ENCODE measurements at regions not wholly inside any gene's neighbourhood (a gene's known extent, or its start where the extent isn't known, plus 50 kb on each side); places are given as distances from the start of the nearest gene placed in this dataset.
"Not testable (repeated sequence)": the region's sequence is repeated elsewhere in the genome, so short reads cannot be mapped to it uniquely, and the experiment has no call there.

DNA sequence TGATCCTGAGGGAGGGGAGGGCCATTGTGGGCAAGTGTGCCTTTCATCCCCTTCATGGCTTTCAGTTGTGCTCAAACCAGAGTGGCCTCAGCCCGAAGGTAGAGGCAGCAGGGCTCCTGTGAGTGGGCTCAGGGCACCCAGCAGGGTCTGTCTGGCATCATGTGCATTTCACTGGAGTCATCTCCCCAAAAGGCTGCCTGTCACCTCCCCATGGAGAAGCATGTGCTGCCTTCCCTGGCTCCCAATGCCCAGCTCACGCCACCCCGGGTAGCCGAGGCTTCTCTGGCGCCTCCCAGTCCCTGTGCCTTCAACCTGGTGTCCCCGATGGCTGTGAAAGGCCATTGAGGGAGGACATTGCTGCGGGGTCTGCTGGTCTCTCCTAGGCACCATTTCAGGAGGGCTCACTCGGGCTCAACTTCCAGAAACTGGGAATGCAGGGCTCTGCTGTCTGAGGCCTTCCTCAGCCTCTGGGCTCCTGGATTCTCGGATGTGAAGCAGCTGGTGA is 213.9 kb downstream of the BANP start:
- not testable (repeated sequence) for DNase-seq

DNA sequence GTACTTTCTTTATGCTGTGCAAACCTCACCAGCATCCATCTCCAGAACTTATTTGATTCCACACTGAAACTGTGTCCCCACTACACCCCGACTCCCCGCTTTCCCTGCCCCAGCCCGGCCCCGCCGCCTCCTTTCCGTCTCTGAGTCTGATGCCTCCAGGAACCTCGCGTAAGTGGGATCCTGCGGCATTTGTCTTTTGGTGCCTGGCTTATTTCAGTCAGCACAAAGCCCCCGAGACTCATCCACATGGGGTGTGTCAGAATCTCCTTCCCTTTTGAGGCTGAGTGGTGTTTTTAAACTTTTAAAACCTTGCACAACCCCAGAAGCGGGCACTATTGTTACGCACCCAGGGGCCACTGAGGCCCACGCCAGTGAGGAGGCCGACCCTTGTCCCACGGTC is 214.4 kb downstream of the BANP start:
- DNase-seq: not testable (repeated sequence)

DNA sequence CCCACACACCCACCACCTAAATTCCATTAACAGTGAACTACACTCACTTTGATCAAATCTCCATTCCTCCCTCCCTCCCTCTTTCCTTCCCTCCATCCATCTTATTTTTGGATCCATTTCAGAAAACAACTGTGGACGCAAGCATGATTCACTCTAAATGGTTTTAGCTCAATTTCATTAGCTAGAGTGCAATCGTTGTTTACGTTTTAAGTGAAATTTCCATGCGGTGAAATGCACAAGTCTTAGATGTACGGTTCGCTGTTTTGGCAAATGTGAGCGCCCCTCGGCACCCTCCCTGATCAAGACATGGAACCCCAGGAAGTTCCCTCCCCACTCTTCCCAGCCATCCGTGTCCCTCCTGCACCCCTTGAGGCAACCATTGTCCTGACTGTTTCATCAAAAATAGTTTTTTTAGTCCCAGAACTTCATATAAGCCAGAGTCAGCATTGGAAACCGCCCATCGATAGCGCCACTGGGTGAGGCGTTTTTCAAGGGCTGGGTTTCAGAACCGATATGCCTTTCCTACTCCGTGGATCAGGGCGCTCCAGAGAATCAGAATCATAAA is 215.1 kb downstream of the BANP start:
- DNase-seq: not testable (repeated sequence)

DNA sequence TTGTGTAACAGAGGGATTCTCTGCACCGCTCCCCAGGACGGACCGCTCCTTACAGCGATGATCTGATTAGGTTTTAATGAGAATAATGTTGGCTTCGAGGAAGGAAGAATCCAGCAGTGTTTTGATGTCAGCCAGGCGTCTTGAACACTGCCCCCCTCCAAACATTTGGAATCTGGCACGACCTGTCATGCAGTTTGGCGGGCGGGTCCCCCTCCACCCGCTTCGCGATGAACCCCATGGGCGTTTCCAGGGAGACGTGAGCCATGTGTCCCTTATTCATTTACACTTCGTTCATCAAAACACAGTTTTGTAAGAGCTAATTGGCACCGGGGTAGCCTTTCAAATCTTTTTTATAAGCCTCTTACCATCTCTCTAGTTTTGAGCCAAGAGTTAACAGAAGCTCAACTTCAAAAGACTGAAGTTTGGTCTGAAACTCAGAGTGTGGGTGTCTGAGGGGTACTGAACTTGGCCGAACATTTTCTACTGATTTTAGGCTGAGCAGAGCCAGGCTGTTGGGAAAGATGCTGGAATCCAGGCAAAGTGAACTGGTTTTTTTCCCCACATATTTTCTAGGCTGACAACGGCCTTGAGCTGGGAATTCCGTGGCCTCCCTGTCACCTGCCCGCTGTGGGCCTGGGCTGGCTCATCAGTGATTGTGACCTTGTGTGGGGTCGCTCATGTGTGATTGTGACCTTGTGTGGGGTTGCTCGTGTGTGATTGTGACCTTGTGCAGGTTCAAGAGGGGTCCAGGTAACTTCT is 214.8 kb upstream of the ZNF469 start:
- not testable (repeated sequence) for DNase-seq

DNA sequence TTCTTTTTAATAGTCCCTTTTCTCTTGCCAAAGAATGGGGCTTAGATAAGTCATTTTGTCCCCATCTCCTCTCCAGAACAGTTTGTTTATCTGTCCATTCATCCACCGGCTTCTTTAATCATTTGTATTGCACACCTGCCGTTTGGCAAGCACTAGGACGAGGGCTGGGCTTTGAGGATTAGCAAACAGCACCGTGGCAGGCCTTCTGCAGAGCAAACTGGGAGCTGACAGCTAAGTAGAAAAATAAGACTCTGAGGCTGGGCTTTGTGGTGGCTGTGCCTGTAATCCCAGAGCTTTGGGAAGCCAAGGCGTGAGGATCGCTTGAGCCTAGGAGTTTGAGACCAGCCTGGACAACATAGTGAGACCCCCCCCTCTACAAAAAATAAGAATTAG is 214.2 kb upstream of the ZNF469 start:
- DNase-seq: not testable (repeated sequence)

DNA sequence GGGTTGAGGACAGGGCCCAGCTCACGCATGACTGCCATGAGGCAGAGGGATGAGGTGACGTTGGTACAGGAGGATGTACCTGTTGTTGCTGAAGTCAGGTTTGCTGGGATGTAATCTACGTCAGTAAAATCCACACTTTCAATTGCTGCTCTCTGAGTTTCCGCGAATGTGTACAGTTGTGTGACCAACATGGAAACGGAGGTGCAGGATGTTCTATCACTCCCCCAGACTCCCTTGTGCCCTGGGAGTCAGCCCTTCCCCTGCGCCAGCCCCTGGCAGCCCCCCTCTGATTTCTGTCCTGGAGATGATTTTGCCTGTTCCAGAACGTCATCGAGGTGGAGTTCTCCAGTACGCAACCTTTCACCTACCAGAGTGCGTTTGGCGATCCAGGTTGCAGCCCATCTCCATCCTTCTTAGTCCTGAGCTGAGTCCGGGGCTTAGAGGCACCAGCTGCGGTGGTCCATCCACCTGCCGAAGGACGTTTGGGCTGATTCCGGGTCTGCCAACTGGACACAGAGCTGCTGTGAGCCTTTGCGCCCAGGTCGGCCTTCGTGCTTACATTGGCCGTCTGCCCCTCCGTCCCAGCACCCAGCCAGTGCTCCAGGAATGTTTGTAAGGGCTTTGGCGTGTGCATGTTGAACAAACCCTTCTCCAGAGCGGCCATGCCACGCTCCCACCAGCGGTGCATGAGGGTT is 213.5 kb upstream of the ZNF469 start:
- DNase-seq: not testable (repeated sequence)

DNA sequence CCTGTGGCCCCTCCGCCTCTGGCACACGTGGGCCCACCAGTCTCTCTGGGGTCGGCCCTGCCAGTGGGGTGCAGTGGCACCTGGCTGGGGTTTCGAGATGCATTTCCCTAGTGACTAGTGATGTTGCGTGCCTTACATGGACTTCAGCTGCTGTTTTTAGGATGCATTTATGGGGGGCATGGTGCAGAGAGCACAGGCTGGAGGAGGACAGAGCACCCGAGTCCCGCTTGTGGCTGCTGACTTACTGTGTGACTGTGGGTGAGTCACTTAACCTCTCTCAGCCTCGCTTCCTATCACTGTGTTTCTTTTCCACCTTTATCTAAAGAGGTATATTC is 213.0 kb upstream of the ZNF469 start:
- DNase-seq: not testable (repeated sequence)

DNA sequence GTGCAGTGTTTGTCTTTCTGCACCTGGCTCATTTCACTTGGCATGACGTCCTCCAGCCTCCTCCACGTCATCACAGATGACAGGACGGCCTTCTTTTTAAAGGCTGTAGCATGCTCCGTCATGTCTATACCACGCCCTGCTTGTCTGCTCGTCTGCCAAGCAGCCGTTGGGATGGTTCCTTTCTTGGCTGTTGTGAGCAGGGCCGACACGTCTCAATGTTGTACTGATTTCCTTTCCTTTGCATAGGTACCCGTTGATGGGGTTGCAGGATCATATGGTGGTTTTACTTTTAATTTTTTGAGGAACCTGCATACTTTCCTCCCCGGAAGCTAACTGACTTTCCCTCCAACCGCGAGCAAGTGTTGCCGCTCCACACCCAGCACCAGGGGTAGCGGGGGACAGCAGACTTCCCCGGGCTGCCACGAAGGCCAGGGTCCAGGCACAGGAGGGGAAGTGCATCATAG is 212.2 kb upstream of the ZNF469 start:
- no peak for DNase-seq

DNA sequence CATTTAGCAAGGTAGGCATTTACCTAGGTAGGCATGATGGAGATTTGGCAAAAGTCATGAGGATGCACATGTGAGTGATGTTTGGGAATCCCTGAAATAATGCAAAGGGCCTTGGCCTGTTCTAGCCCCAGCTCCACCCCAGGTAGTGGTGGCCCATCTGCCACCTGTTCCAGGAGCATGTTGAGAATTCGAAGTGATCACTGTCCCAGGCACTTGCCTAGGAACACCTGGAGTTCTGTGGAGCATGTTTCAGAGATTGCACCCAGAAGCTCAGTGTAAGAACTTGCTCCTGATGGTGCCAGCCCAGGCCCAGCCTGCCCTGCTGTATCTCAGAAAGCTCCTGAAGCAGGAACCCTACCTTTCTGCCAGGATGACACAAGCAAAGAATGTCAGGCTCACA is 211.6 kb upstream of the ZNF469 start:
- DNase-seq: not testable (repeated sequence)

DNA sequence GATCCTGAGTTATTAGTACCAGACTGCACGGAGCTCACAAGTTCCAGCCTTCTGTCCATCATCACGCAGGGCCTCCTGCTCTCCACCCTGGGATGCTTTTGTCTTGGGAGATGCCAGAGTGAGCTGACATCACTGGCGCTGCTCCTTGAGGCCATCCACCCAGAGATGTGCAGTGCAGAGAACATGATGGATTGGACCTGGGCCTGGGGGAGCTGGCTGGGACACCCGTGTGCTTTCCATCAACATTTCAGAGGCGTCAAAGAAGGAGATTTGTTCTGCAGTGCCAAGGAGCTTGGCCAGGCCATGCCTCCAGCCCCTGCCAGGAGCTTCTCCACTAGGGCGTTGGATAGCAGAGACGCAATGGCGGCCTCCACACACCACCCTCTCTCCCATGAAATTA is 206.6 kb upstream of the ZNF469 start:
- not testable (repeated sequence) for DNase-seq

DNA sequence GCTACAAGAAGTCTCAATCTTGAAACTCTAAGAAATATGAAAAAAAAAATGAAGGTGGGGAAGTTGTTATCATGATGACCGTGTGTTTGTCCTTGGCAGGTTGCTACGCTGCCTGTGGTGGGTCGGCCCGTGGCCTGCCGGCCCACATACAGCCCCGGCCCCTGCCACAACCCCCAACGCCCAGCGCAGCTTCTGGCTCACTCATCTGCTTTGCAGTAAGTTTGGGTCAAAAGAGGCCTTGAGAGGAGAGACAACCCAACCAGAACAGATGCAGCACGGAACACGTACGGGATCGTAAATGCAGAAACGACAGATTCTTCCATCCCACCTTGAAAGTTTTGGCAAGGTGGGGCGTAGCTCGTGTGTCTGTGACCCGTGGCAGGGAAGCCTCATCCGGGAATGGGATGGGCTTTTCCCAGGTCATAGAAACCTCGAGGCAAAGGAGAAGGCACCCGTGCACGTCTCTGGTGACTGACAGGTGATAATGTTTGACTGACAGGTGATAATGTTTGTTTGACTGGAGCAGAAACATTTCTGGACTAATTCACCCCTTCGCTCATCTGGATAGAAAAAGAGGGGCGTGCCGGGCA is 206.1 kb upstream of the ZNF469 start:
- DNase-seq: not testable (repeated sequence)

DNA sequence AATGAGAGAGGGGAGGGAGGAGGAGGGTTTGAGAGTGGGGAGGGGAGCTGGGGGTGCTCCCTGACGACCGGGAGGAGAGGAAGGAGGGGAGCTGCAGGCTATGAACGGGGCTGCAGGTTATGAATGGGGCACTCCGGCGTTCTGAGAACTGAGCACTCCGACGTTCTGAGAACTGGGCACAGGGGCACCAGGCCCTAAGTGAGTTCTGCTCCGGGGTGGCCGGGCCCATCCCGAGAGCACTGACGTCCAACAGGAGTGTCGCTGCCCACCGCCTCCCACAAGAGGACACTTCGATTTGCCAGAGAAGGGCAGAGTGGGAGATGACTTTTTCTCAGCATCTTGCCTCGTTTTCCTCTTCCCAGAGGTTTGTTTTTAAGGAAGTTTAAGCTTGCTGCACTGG is 204.5 kb upstream of the ZNF469 start:
- not testable (repeated sequence) for DNase-seq

DNA sequence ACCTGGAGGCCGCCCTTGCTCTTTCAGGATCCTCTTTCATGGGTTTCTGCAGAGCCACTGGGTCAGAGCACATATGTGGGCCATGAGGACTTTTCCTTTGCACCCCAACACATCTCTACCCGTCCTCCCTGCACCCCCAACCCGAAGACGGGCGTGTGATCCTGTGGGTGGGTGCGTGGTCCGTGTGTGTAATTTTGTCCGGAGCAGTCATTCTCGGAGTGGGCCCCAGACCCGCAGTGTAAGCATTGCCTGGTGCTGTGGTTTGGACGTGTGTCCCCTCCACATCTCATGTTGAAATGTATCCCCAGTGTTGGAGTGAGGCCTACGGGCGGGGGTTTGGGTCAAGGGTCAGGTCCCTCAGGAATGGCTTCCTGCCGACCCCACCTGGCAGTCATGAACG is 203.9 kb upstream of the ZNF469 start:
- DNase-seq: not testable (repeated sequence)

DNA sequence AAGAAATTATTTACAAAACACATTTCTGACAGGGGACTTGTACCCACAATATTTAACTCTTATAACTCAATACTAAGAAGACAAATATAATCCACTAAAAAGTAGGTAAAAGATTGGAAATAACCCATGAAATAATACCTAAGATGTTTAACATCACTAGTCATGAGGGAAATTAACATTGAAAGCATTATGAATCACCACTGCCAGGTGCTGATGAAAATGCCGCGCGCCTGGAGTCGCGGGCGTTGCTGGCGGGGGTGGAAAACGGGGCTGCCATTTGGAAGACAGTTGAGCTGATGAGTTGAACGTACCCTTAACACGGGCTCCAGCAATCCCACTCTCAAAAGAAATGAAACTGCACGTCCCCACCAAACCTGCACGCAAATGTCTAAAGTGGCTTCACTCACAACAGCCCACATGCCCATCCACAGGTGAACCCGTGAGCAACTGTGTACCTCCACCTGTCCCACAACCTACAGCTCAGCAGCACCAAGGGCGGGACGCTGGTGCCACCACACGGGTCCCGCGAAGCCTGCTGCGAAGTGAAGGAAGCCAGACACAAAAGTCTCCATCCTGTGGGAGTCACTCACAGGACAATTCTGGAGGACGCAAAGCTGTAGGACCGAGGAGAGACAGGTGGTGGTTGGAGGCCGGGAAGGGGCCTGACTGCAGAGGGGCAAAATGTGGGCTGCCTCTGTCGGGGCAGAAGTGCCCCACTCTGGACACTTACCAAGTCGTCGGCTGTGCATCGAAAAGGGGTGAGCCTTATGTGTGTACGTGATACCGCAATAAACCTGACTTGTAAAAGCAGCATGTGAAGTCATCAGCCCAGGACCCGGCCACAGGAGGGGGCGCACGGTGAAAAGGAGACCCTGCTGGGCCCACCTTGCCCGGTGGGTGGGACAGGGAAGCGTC is 199.5 kb upstream of the ZNF469 start:
- DNase-seq: not testable (repeated sequence)

DNA sequence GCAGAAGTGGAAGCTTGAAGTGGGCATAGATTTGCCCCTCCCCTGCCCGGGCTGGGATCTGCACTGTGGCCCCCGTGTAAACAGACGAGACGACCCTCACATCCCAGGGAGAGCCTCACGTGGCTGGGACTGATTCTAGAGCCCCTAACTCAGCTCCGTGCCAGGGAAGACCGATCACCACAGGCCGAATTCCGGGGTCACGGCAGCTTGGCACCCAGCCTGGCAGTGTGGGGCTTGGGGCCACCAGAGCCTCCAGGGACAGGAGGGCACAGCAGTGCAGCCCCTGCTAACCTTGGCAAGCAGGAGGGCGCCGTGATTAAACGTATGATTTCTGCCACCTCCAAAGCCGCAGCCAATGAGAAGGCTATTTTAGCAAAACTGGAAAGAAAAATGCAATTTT is 198.7 kb upstream of the ZNF469 start:
- not testable (repeated sequence) for DNase-seq

DNA sequence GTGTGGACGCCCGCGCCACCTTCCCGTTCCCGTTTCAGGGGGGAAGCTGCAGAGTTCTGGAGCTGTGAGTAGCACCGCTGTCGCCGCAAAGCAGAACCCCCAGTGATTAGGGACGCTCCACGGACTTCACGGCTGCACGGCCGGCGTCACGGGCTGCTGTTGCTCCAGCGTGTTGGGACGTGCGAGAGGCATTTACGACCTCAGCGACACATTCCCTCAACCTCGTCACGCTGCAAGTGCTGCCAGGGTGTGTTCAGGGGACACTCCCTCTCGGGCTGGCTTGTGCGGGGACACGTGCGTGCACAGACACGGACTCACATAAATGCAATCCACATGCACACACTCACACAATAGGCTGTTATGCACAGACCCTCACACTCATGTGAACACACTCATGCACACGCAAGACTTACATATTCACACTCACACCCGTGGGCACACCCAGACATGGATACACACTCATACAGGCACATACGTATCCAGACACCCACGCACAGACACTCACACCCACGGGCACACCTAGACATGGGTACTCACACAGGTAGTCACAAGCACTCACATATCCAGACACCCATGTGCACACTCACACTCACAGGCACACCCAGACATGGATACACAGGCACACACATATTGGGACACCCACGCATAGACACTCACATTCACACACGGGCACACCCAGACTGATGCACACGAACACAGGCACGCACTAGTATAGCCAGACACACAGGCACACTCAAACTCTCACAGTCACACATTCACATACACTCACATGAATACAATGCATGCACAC is 198.0 kb upstream of the ZNF469 start:
- not testable (repeated sequence) for DNase-seq

DNA sequence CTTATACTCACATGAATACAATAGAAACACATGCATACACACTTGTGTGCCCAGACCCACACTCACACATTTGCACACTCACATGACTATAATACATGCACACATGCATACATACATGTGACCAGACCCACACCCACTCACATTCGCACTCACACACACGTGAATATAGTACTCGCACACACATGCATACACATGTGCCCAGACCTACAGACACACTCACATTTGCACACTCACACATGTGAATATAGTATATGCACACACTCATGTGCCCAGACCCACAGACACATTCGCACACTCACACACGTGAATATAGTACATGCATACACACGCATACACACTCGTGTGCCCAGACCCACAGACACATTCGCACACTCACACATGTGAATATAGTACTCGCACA is 197.4 kb upstream of the ZNF469 start:
- not testable (repeated sequence) for DNase-seq

DNA sequence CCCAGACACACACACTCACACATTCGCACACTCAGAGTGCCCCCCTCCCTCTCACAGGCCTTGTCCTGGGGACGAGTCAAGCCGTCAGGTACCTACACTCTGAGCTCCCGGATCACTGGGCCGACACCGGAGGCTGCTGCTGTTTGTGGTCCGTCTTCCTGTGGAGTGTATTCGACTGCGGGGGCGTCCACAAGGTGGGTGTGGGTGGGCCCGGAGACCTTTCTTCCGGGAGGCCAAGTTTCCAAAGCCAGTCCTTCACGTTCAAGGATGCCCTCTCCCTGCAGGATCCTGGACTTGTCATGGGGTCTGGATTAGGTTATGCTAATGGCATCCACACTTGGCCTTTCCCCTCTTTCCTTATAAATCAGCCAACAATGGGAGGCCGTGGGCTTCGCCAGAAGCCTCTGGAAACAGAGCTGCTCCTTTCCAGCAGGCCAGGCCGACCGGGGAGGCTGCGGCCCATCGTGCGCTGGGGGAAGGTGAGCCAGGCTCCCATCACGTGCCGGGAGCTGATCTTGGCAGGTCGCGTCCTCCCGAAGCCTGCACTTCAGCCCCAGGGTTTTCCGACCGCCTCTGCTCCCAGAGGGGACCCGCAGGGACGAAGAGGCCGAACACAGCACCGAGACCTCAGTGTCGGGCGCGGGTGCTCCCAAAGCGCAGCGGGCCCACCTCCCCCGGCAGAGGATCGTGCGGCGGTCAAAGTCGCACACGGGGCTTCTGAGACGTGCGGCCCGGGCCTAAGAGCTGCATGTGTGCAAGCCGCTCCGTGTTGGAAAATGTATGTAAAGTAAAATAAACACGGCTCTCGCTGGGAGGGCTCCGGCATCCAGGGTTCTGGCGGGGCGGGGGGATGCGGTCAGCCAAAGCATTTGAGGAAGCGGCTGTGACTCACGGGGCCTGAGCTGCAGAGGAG is 196.5 kb upstream of the ZNF469 start:
- not testable (repeated sequence) for DNase-seq

DNA sequence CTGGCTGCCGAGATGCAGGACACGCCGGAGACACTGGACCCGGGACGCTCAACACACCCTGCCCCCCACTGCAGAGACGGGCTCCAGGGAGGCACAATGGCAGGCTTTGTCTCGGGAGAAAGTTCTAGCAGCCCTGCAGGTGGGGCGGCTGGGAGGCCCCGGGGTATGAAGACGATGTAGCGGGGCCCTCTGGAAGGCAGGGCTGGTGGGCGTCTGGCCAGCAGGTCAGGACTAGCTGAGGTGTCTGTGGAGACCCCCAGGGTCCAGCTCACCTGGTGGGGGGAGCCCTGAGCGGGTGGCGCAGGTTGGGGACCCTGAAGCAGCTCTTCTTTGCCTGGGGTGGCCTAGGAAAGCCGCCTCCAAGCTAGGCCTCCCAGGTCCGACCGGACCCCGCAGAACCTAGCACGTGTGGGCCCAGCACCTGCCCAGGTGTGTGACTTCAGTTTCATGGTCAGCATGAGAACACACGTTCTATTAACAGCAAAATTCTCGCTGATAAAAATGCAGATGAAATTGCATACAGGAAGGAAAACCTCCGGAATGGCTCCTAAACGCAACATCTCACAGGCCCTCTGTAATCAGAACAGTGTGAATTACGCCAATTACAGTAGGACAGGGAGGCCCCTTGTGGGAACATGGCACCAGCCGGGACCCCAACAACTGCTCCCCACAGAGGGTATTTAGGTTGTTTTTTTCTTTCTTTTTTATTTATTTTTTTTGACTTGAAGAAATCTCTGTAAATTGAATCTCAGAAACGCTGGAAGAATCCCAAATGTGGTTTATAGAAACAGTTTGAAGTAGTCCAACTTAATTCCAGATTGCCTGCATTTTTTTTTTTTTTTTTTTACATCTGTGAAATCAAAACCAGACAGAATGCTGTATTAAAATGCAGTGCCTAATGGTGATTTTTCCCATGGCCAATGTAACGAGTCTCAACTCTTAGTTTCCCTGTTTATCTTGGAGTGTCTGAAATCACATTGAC is 195.6 kb upstream of the ZNF469 start:
- not testable (repeated sequence) for DNase-seq

Measured in 8988T (cell line).